SK-N-SH (cell line): ENCODE measurements at regions not wholly inside any gene's neighbourhood (a gene's known extent, or its start where the extent isn't known, plus 50 kb on each side); places are given as distances from the start of the nearest gene placed in this dataset.

ENCODE experiments used
- CTCF ChIA-PET: fragments of 300-600, 350-600 bp; formaldehyde crosslinking; extraction: SDS; loops from one replicate; lab custom pipeline; 2021; lab: Yijun Ruan, JAX
- POLR2A ChIA-PET: fragments of 350-600 bp; sonication (Branson Sonifier 250); formaldehyde crosslinking; extraction: SDS; loops from one replicate; lab custom pipeline; 2020; ENCODE audit warnings: antibody characterized with exemption, inconsistent platforms; lab: Yijun Ruan, JAX
- DNase-seq: peaks from one replicate; pipeline ENCODE4 v3.0.0; 2012
- H2AFZ ChIP-seq: fragments of 200-600 bp; sonication (generic); 2 replicates; pipeline ENCODE4 v1.8.1; 2016; ENCODE audit warnings: antibody characterized with exemption, mild to moderate bottlenecking, low read depth
- H3F3A ChIP-seq: fragments of 200-600 bp; sonication (generic); replicated peaks from 2 replicates; pipeline ENCODE3; 2016; ENCODE audit warnings: antibody characterized with exemption, mild to moderate bottlenecking; ENCODE audit not compliant: insufficient read depth
- H3K27ac ChIP-seq, 2 experiments: fragments of 200-500 bp in 1 of 2; fragments of 200-600 bp in 1 of 2; sonication (Bioruptor generic) in 1 of 2; sonication (generic), shearing (Covaris generic) in 1 of 2; 2 replicates each; pipeline versions ENCODE4 v1.5.1 to v1.6.1; 2014 to 2016; ENCODE audit warnings: low read depth in 2 of 2, inconsistent platforms in 1 of 2, low read length in 1 of 2, mild to moderate bottlenecking in 1 of 2, mixed read lengths in 1 of 2
- H3K27me3 ChIP-seq: fragments of 200-600 bp; sonication (generic), shearing (Covaris generic); 2 replicates; pipeline ENCODE4 v1.6.1; 2016; ENCODE audit warnings: mixed run types; ENCODE audit not compliant: insufficient read depth
- H3K36me3 ChIP-seq, 2 experiments: fragments of 200-500 bp in 1 of 2; fragments of 200-600 bp in 1 of 2; sonication (Bioruptor generic) in 1 of 2; sonication (generic) in 1 of 2; replicated peaks in 1 of 2; 2 replicates each; pipeline versions ENCODE3 to v1.5.1; 2014 to 2016; ENCODE audit warnings: low read length in 1 of 2, mild to moderate bottlenecking in 1 of 2; ENCODE audit not compliant: insufficient read depth in 2 of 2, control insufficient read depth in 1 of 2
- H3K4me1 ChIP-seq, 2 experiments: fragments of 200-500 bp in 1 of 2; fragments of 200-600 bp in 1 of 2; sonication (Bioruptor generic) in 1 of 2; sonication (generic), shearing (Covaris generic) in 1 of 2; 2 replicates each; pipeline versions ENCODE4 v1.5.1 to v1.6.1; 2014 to 2016; ENCODE audit warnings: low read depth in 1 of 2, low read length in 1 of 2, mixed run types in 1 of 2; ENCODE audit not compliant: insufficient read depth in 2 of 2, control insufficient read depth in 1 of 2
- H3K4me2 ChIP-seq: fragments of 200-600 bp; sonication (generic), shearing (Covaris generic); 2 replicates; pipeline ENCODE4 v1.6.1; 2017; ENCODE audit warnings: mixed run types
- H3K4me3 ChIP-seq, 2 experiments: fragments of 200-500 bp in 1 of 2; fragments of 200-600 bp in 1 of 2; sonication (Bioruptor generic) in 1 of 2; sonication (generic), shearing (Covaris generic) in 1 of 2; 2 replicates each; pipeline versions ENCODE4 v1.5.1 to v1.8.1; 2014 to 2016; ENCODE audit warnings: low read depth in 2 of 2, inconsistent platforms in 1 of 2, low read length in 1 of 2, mild to moderate bottlenecking in 1 of 2, mixed read lengths in 1 of 2, moderate library complexity in 1 of 2
- H3K79me2 ChIP-seq: fragments of 200-600 bp; sonication (generic); 2 replicates; pipeline ENCODE4 v1.8.1; 2017; ENCODE audit warnings: mild to moderate bottlenecking; ENCODE audit not compliant: insufficient read depth
- H3K9ac ChIP-seq: fragments of 200-600 bp; sonication (generic); 2 replicates; pipeline ENCODE4 v1.6.1; 2017; ENCODE audit warnings: mixed run types
- H3K9me2 ChIP-seq: fragments of 200-600 bp; sonication (generic); 2 replicates; pipeline ENCODE4 v1.6.1; 2017; ENCODE audit warnings: mixed run types
- H3K9me3 ChIP-seq: fragments of 200-600 bp; sonication (generic); 2 replicates; pipeline ENCODE4 v1.6.1; 2017; ENCODE audit warnings: mixed run types, mild to moderate bottlenecking, moderate library complexity
- H4K20me1 ChIP-seq: fragments of 200-600 bp; sonication (generic); 2 replicates; pipeline ENCODE4 v1.6.1; 2017; ENCODE audit warnings: mild to moderate bottlenecking, mixed run types; ENCODE audit not compliant: insufficient read depth
- CHD2 ChIP-seq: fragments of 150-350 bp; IDR thresholded peaks from 2 replicates; pipeline ENCODE4 v1.6.1; 2018; ENCODE audit warnings: low read length; ENCODE audit not compliant: partially characterized antibody
- CTCF ChIP-seq: fragments of 200-600 bp; sonication (generic); IDR thresholded peaks from 2 replicates; pipeline ENCODE4 v1.6.1; 2017; ENCODE audit warnings: antibody characterized with exemption, mild to moderate bottlenecking, moderate library complexity
- ELF1 ChIP-seq: IDR thresholded peaks from 2 replicates; pipeline ENCODE4 v1.4.0; 2012
- EP300 ChIP-seq, 2 experiments: IDR thresholded peaks; 2 replicates each; pipeline versions ENCODE4 v1.4.0 to v1.6.1; 2012; ENCODE audit warnings: borderline replicate concordance in 1 of 2, low read depth in 1 of 2, low read length in 1 of 2
- FOXM1 ChIP-seq: IDR thresholded peaks from 2 replicates; pipeline ENCODE4 v1.4.0; 2012; ENCODE audit warnings: low read depth, mild to moderate bottlenecking
- GABPA ChIP-seq: IDR thresholded peaks from 2 replicates; pipeline ENCODE4 v1.4.0; 2012; ENCODE audit warnings: low read depth, mild to moderate bottlenecking
- GATA2 ChIP-seq: sonication (generic); formaldehyde crosslinking; IDR thresholded peaks from 2 replicates; pipeline ENCODE4 v1.5.0; 2020; ENCODE audit warnings: mild to moderate bottlenecking, missing genetic modification reagents
- IRF3 ChIP-seq: fragments of 150-350 bp; IDR thresholded peaks from 2 replicates; pipeline ENCODE4 v1.6.1; 2016; ENCODE audit warnings: mild to moderate bottlenecking, low read depth, low read length
- JUND ChIP-seq: IDR thresholded peaks from 2 replicates; pipeline ENCODE4 v1.4.0; 2012
- MAX ChIP-seq: IDR thresholded peaks from 2 replicates; pipeline ENCODE4 v1.4.0; 2012; ENCODE audit warnings: low read depth
- MXI1 ChIP-seq: IDR thresholded peaks from 2 replicates; pipeline ENCODE4 v1.6.1; 2012; ENCODE audit warnings: mild to moderate bottlenecking, low read depth, low read length, improper control_type of control experiment
- NFIC ChIP-seq: IDR thresholded peaks from 2 replicates; pipeline ENCODE4 v1.4.0; 2012; ENCODE audit warnings: borderline replicate concordance
- NRF1 ChIP-seq: IDR thresholded peaks from 2 replicates; pipeline ENCODE4 v1.6.1; 2012; ENCODE audit warnings: low read depth, mild to moderate bottlenecking, low read length
- PBX3 ChIP-seq: IDR thresholded peaks from 2 replicates; pipeline ENCODE4; 2012
- RCOR1 ChIP-seq: fragments of 150-350 bp; IDR thresholded peaks from 2 replicates; pipeline ENCODE4 v1.6.1; 2017; ENCODE audit warnings: antibody characterized with exemption, low read length
- REST ChIP-seq: IDR thresholded peaks from 2 replicates; pipeline ENCODE4 v1.6.1; 2012; ENCODE audit warnings: mild to moderate bottlenecking, low read depth, low read length, moderate library complexity
- TAF1 ChIP-seq: IDR thresholded peaks from 2 replicates; pipeline ENCODE4 v1.6.1; 2012; ENCODE audit warnings: low read depth, mild to moderate bottlenecking, low read length, moderate library complexity, borderline replicate concordance
- TEAD4 ChIP-seq: IDR thresholded peaks from 2 replicates; pipeline ENCODE4 v1.4.0; 2012; ENCODE audit warnings: mild to moderate bottlenecking, borderline replicate concordance; ENCODE audit not compliant: insufficient read depth
- USF1 ChIP-seq: IDR thresholded peaks from 2 replicates; pipeline ENCODE4 v1.4.0; 2012; ENCODE audit warnings: low read depth, borderline replicate concordance
- ZBTB33 ChIP-seq: IDR thresholded peaks from 2 replicates; pipeline ENCODE4 v1.4.0; 2012; ENCODE audit warnings: low read depth, borderline replicate concordance
- WGBS: methylation state at CpG from one replicate; pipeline ENCODE4 v1.1.6; 2017; ENCODE audit warnings: low lambda C conversion rate; 5-methylcytosine and 5-hydroxymethylcytosine counted together

GRCh38 chr13:34864671-34865070, 77.4 kb upstream of the NBEA start:
- no peak overlapping the region for H3K4me2 ChIP-seq
- no peaks in the 10 kb centered on the region for H4K20me1 ChIP-seq
- no peaks in the 10 kb centered on the region for H3K27me3 ChIP-seq
- H3F3A ChIP-seq, result no peaks in the 10 kb centered on the region
- no peaks in the 10 kb centered on the region for H3K9me3 ChIP-seq
- ChIA-PET POLR2A (no interaction called here), CTCF (no interaction called here)
- no peaks in the 10 kb centered on the region for H3K79me2 ChIP-seq
- no peak overlapping the region for H2AFZ ChIP-seq
- 93% methylated on average over 1 of the region's 1 CpG for WGBS
- no peaks in the 10 kb centered on the region for H3K36me3 ChIP-seq
- no peak for TF ChIP-seq NRF1
- no peak for TF ChIP-seq MXI1
- no peak for TF ChIP-seq EP300 (IDR thresholded peaks at IDR 0.05; ENCODE audit: borderline replicate concordance in 1 of 2, low read depth in 1 of 2, low read length in 1 of 2)
- no peak for TF ChIP-seq ZBTB33
- TF ChIP-seq CHD2, result no peak
- TF ChIP-seq ELF1, result no peak
- no peak for TF ChIP-seq MAX
- TF ChIP-seq FOXM1, result no peak
- no peak for TF ChIP-seq PBX3
- no peak for TF ChIP-seq REST
- no peak for TF ChIP-seq NFIC
- no peak for TF ChIP-seq GABPA
- TF ChIP-seq TAF1, result no peak
- no peak for TF ChIP-seq USF1
- no peak for TF ChIP-seq TEAD4
- TF ChIP-seq RCOR1, result no peak
- TF ChIP-seq JUND, result no peak
- no peak for TF ChIP-seq IRF3
- TF ChIP-seq GATA2 (CRISPR knock-in tag), result no peak
- TF ChIP-seq CTCF, result no peak
- TF ChIP-seq, all 33 proteins: peak for 0
- no peak overlapping the region for H3K27ac ChIP-seq
- no peaks in the 10 kb centered on the region; a peak in 2 of 4 replicates for H3K4me1 ChIP-seq
- no peak overlapping the region for H3K9ac ChIP-seq
- no peak for DNase-seq
- H3K4me3 ChIP-seq, result no peak overlapping the region
- H3K9me2 ChIP-seq, result no peaks in the 10 kb centered on the region
